D721Med (cell line): ENCODE measurements at regions not wholly inside any gene's neighbourhood (a gene's known extent, or its start where the extent isn't known, plus 50 kb on each side); places are given as distances from the start of the nearest gene placed in this dataset.

Source experiments
- DNase-seq: peaks from one replicate; pipeline ENCODE4 v3.0.0; 2011; ENCODE audit warnings: low spot score; ENCODE audit not compliant: insufficient read length
- FAIRE-seq: peaks from 2 replicates; lab custom pipeline; 2011; peaks lifted over from hg19 to GRCh38; lab: Jason Lieb, UNC
- CTCF ChIP-seq: IDR thresholded peaks from 2 replicates; pipeline ENCODE4 v1.5.1; 2012; ENCODE audit warnings: mild to moderate bottlenecking, control low read depth; ENCODE audit not compliant: insufficient read depth; ENCODE audit errors: missing control alignments

- no peak for FAIRE-seq
- no peak for DNase-seq
- TF ChIP-seq CTCF: no peak
Observed at GRCh38 chr2:149745396-149746230, 158.0 kb upstream of the MMADHC start.

GRCh38 chr2:149744865-149745264, 157.3 kb upstream of the MMADHC start:
- DNase-seq: no peak
- no peak for TF ChIP-seq CTCF
- FAIRE-seq: no peak

GRCh38 chr2:149743842-149744448, 156.4 kb upstream of the MMADHC start:
- DNase-seq: no peak
- no peak for TF ChIP-seq CTCF
- FAIRE-seq: no peak

GRCh38 chr2:149741646-149742045, 154.1 kb upstream of the MMADHC start:
- FAIRE-seq (no peak), DNase-seq (no peak)
- TF ChIP-seq CTCF: no peak

- DNase-seq (no peak), FAIRE-seq (no peak)
- TF ChIP-seq CTCF: no peak
Observed at GRCh38 chr2:149740490-149740889, 152.9 kb upstream of the MMADHC start.

- no peak for FAIRE-seq
- no peak for DNase-seq
- no peak for TF ChIP-seq CTCF
Observed at GRCh38 chr2:149739883-149740265, 152.3 kb upstream of the MMADHC start.
